ENCODE measurements at regions not wholly inside any gene's neighbourhood (a gene's known extent, or its start where the extent isn't known, plus 50 kb on each side); places are given as distances from the start of the nearest gene placed in this dataset.

- DNase-seq, result no peak
- Mint-ChIP-seq H3K27me3 (peaks cover under 1% of the 10 kb centered on the region), H3K4me3 (no peak overlapping the region), H3K36me3 (ENCODE audit: low read depth) (no peaks in the 10 kb centered on the region), H3K4me1 (ENCODE audit: low read depth) (no peaks in the 10 kb centered on the region), H3K9me3 (no peaks in the 10 kb centered on the region), H3K27ac (no peak overlapping the region)
- intact Hi-C loops (cut with micrococcal nuclease), result no loop called here
- no peak for ATAC-seq
- no peak for TF ChIP-seq CTCF (IDR thresholded peaks at IDR 0.05)
- ChIA-PET CTCF (no interaction called here), POLR2A (no interaction called here)
Measured at GRCh38 chr2:126835261-126835660, 63.4 kb upstream of the TEX51 start.

GRCh38 chr2:126835831-126836230 lies 62.9 kb upstream of the TEX51 start:
- Mint-ChIP-seq H3K27ac (no peak overlapping the region), H3K36me3 (ENCODE audit: low read depth) (no peaks in the 10 kb centered on the region), H3K27me3 (peaks cover 5% of the 10 kb centered on the region), H3K9me3 (no peaks in the 10 kb centered on the region), H3K4me1 (ENCODE audit: low read depth) (no peaks in the 10 kb centered on the region), H3K4me3 (no peak overlapping the region)
- intact Hi-C loops (cut with micrococcal nuclease), result no loop called here
- ATAC-seq, result no peak
- DNase-seq, result no peak
- ChIA-PET POLR2A (no interaction called here), CTCF (no interaction called here)
- no peak for TF ChIP-seq CTCF (IDR thresholded peaks at IDR 0.05)

GRCh38 chr2:126836761-126837679 lies 61.7 kb upstream of the TEX51 start:
- no peak for TF ChIP-seq CTCF (IDR thresholded peaks at IDR 0.05)
- intact Hi-C loops (cut with micrococcal nuclease), result no loop called here
- Mint-ChIP-seq H3K4me1 (ENCODE audit: low read depth) (no peaks in the 10 kb centered on the region), H3K36me3 (ENCODE audit: low read depth) (no peaks in the 10 kb centered on the region), H3K27ac (no peak overlapping the region), H3K4me3 (no peak overlapping the region), H3K27me3 (peaks cover 5% of the 10 kb centered on the region), H3K9me3 (no peaks in the 10 kb centered on the region)
- no peak for ATAC-seq
- CTCF ChIA-PET, result interaction anchor here (2.0 kb wide), 1 partner anchor 134 kb away, joined by 8 read pairs; no protein-coding TSS in a partner anchor
- DNase-seq, result no peak
- POLR2A ChIA-PET, result no interaction called here

- no peaks in the 10 kb centered on the region for H3K36me3 Mint-ChIP-seq (ENCODE audit: low read depth)
- no peaks in the 10 kb centered on the region for H3K9me3 Mint-ChIP-seq
- H3K27me3 Mint-ChIP-seq, result peaks cover 5% of the 10 kb centered on the region
- TF ChIP-seq CTCF (IDR thresholded peaks at IDR 0.05), result no peak
- H3K4me1 Mint-ChIP-seq (ENCODE audit: low read depth), result no peaks in the 10 kb centered on the region
- POLR2A ChIA-PET, result no interaction called here
- ATAC-seq, result no peak
- no peak overlapping the region for H3K4me3 Mint-ChIP-seq
- DNase-seq, result no peak
- intact Hi-C loops (cut with micrococcal nuclease), result no loop called here
- CTCF ChIA-PET, result interaction anchor here (2.0 kb wide), 1 partner anchor 133 kb away, joined by 8 read pairs; no protein-coding TSS in a partner anchor
- no peak overlapping the region for H3K27ac Mint-ChIP-seq
Measured at GRCh38 chr2:126837966-126838715, 60.5 kb upstream of the TEX51 start.

- Mint-ChIP-seq H3K27ac (no peak overlapping the region), H3K4me1 (ENCODE audit: low read depth) (no peaks in the 10 kb centered on the region), H3K27me3 (peaks cover 5% of the 10 kb centered on the region), H3K9me3 (no peaks in the 10 kb centered on the region), H3K4me3 (no peak overlapping the region), H3K36me3 (ENCODE audit: low read depth) (no peaks in the 10 kb centered on the region)
- intact Hi-C loops (cut with micrococcal nuclease), result no loop called here
- TF ChIP-seq CTCF (IDR thresholded peaks at IDR 0.05), result no peak
- no peak for DNase-seq
- no peak for ATAC-seq
- POLR2A ChIA-PET, result no interaction called here
- CTCF ChIA-PET, result interaction anchor here (0.7 to 2.0 kb wide), 2 partner anchors 42 to 133 kb away, joined by 3 to 8 read pairs; no protein-coding TSS in a partner anchor
Measured at GRCh38 chr2:126838716-126838985, 60.0 kb upstream of the TEX51 start.
